ENCODE measurements at regions not wholly inside any gene's neighbourhood (a gene's known extent, or its start where the extent isn't known, plus 50 kb on each side); places are given as distances from the start of the nearest gene placed in this dataset.

DNA sequence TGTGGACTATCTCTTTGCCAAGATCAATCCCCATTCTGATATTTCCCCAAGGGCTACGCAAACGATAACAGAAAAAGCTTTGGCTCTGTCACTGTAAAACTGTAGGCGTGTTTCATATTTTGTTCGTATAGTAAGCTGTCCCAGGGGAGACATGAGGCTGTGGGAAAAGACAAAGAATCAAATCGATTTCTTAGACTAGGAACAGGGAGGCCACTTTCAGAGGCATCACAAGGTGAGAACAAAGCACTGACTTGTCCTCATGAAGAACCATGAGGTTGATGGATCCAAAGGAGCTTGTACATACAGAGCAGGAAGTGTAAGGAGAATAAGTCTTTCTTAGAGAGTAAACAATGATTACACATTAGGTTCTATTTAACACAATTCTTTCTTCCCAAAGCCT lies 255.7 kb downstream of the HNMT start:
- Histone ChIP-seq H3K27ac (ENCODE audit: low read depth, low read length) (no peak overlapping the region), H3K9me3 (ENCODE audit: control insufficient read depth, insufficient read depth, low read length) (no peaks in the 10 kb centered on the region), H3K27me3 (ENCODE audit: control insufficient read depth, insufficient read depth, low read length) (no peaks in the 10 kb centered on the region), H3K4me3 (ENCODE audit: low read depth, low read length) (no peak overlapping the region)
- ChIA-PET CTCF (interaction anchor here (0.8 kb wide), 1 partner anchor 26 kb away, joined by 3 read pairs; no protein-coding TSS in a partner anchor), POLR2A (no interaction called here)
- no peak for DNase-seq (ENCODE audit: low read depth, low spot score)
- no peak for TF ChIP-seq CTCF (IDR thresholded peaks at IDR 0.05; ENCODE audit: low read depth, low read length)

DNA sequence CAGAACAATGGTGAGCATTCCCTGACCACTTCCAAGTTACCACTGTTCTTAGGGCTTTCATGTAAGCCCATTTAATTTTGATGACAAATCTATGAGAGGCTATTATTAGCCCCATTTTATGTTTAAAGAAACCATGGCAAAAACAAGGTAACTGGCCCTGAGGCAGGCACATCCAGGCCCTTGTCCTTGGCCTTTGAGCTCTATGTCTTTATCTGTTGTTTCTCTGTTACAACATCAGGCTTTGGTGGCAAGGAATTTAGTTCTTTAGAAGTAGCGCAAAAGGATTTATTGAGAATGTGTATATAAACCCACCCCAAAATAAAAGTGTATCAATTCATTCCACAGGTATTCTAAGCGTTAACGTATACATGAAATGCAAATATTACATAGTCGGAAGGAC lies 257.1 kb downstream of the HNMT start:
- Histone ChIP-seq H3K4me3 (ENCODE audit: low read depth, low read length) (no peak overlapping the region), H3K27me3 (ENCODE audit: control insufficient read depth, insufficient read depth, low read length) (no peaks in the 10 kb centered on the region), H3K9me3 (ENCODE audit: control insufficient read depth, insufficient read depth, low read length) (no peaks in the 10 kb centered on the region), H3K27ac (ENCODE audit: low read depth, low read length) (no peak overlapping the region)
- no peak for DNase-seq (ENCODE audit: low read depth, low spot score)
- ChIA-PET CTCF (no interaction called here), POLR2A (no interaction called here)
- TF ChIP-seq CTCF (IDR thresholded peaks at IDR 0.05; ENCODE audit: low read depth, low read length): no peak

GRCh38 chr2:138223319-138223718 lies 259.0 kb downstream of the HNMT start:
- Histone ChIP-seq H3K27me3 (ENCODE audit: control insufficient read depth, insufficient read depth, low read length) (no peaks in the 10 kb centered on the region), H3K4me3 (ENCODE audit: low read depth, low read length) (no peak overlapping the region), H3K27ac (ENCODE audit: low read depth, low read length) (no peak overlapping the region), H3K9me3 (ENCODE audit: control insufficient read depth, insufficient read depth, low read length) (no peaks in the 10 kb centered on the region)
- ChIA-PET CTCF (no interaction called here), POLR2A (no interaction called here)
- no peak for DNase-seq (ENCODE audit: low read depth, low spot score)
- TF ChIP-seq CTCF (IDR thresholded peaks at IDR 0.05; ENCODE audit: low read depth, low read length): no peak

- CTCF ChIA-PET: no interaction called here
These were observed 262.9 kb downstream of the HNMT start for GRCh38 chr2:138227195-138227594.

DNA sequence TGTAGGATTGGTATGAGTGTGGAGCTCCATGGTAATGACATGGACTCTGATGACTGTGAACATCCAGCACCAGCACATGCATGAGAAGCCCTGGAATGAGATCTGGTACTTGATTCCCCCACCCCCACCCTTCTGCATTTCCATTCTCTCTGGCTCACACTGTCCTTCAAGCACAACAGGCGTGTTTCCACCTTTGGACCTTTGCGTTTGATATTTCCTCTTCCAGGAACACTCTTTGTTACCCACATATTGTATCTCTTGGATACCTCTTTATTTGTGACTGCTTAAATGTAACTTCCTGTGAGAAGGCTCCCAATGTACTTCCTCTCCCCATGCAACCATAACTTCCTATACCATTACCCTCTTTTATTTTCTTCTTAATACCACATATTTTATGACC lies 263.8 kb downstream of the HNMT start:
- no peak overlapping the region for H3K27ac ChIP-seq (ENCODE audit: low read depth, low read length)
- ChIA-PET POLR2A (no interaction called here), CTCF (no interaction called here)
- DNase-seq (ENCODE audit: low read depth, low spot score): no peak
- H3K27me3 ChIP-seq (ENCODE audit: control insufficient read depth, insufficient read depth, low read length): no peaks in the 10 kb centered on the region
- no peaks in the 10 kb centered on the region for H3K9me3 ChIP-seq (ENCODE audit: control insufficient read depth, insufficient read depth, low read length)
- TF ChIP-seq CTCF (IDR thresholded peaks at IDR 0.05; ENCODE audit: low read depth, low read length): no peak
- no peak overlapping the region for H3K4me3 ChIP-seq (ENCODE audit: low read depth, low read length)

More at GRCh38 chr2:138227195-138227594, 262.9 kb downstream of the HNMT start:
- DNase-seq (ENCODE audit: low read depth, low spot score): no peak
- H3K27ac ChIP-seq (ENCODE audit: low read depth, low read length): no peak overlapping the region
- no peaks in the 10 kb centered on the region for H3K9me3 ChIP-seq (ENCODE audit: control insufficient read depth, insufficient read depth, low read length)
- no peak for TF ChIP-seq CTCF (IDR thresholded peaks at IDR 0.05; ENCODE audit: low read depth, low read length)
- H3K27me3 ChIP-seq (ENCODE audit: control insufficient read depth, insufficient read depth, low read length): no peaks in the 10 kb centered on the region
- POLR2A ChIA-PET: no interaction called here
- H3K4me3 ChIP-seq (ENCODE audit: low read depth, low read length): no peak overlapping the region
